ENCODE measurements at regions not wholly inside any gene's neighbourhood (a gene's known extent, or its start where the extent isn't known, plus 50 kb on each side); places are given as distances from the start of the nearest gene placed in this dataset.

GRCh38 chr9:92185096-92185495, 69.9 kb upstream of the SPTLC1 start:
- Histone ChIP-seq H3K27me3 (no peaks in the 10 kb centered on the region), H3K9me3 (no peaks in the 10 kb centered on the region), H3K36me3 (no peaks in the 10 kb centered on the region), H3K4me1 (no peaks in the 10 kb centered on the region), H3K4me3 (no peak overlapping the region), H3K27ac (no peak overlapping the region)
- no peak for DNase-seq (ENCODE audit: low spot score)
- TF ChIP-seq, protein P1, sequence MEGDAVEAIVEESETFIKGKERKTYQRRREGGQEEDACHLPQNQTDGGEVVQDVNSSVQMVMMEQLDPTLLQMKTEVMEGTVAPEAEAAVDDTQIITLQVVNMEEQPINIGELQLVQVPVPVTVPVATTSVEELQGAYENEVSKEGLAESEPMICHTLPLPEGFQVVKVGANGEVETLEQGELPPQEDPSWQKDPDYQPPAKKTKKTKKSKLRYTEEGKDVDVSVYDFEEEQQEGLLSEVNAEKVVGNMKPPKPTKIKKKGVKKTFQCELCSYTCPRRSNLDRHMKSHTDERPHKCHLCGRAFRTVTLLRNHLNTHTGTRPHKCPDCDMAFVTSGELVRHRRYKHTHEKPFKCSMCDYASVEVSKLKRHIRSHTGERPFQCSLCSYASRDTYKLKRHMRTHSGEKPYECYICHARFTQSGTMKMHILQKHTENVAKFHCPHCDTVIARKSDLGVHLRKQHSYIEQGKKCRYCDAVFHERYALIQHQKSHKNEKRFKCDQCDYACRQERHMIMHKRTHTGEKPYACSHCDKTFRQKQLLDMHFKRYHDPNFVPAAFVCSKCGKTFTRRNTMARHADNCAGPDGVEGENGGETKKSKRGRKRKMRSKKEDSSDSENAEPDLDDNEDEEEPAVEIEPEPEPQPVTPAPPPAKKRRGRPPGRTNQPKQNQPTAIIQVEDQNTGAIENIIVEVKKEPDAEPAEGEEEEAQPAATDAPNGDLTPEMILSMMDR (IDR thresholded peaks at IDR 0.05), result no peak

GRCh38 chr9:92184041-92184564, 68.9 kb upstream of the SPTLC1 start:
- no peaks in the 10 kb centered on the region for H3K9me3 ChIP-seq
- H3K4me3 ChIP-seq, result no peak overlapping the region
- TF ChIP-seq, protein P1 (IDR thresholded peaks at IDR 0.05), result no peak
- no peak overlapping the region for H3K27ac ChIP-seq
- H3K36me3 ChIP-seq, result no peaks in the 10 kb centered on the region
- DNase-seq (ENCODE audit: low spot score), result no peak
- no peaks in the 10 kb centered on the region for H3K4me1 ChIP-seq
- H3K27me3 ChIP-seq, result no peaks in the 10 kb centered on the region

DNA sequence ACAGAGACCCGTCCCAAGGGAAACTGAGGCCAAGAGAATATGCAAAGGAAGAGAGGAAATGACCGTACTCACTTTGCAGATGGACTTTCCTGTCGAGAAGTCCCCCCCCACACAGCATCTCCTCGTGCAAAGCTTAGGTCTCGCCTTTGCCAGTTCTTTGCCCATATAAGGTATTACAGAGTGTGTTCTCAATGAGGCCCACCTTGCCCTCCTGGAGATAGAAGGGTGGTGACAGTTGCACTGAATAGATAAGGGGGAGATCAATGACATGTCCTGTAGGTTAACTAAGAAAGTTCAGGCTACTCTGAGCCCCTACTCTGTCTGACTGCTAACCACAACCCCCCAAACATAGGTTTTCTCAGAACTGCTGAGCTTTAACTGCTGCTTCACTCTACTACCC, 68.2 kb upstream of the SPTLC1 start:
- no peaks in the 10 kb centered on the region for H3K9me3 ChIP-seq
- H3K4me3 ChIP-seq, result no peak overlapping the region
- no peaks in the 10 kb centered on the region for H3K36me3 ChIP-seq
- no peak for DNase-seq (ENCODE audit: low spot score)
- no peaks in the 10 kb centered on the region for H3K4me1 ChIP-seq
- no peaks in the 10 kb centered on the region for H3K27me3 ChIP-seq
- no peak overlapping the region for H3K27ac ChIP-seq
- TF ChIP-seq, protein P1 (IDR thresholded peaks at IDR 0.05), result no peak

- H3K9me3 ChIP-seq, result no peaks in the 10 kb centered on the region
- no peak overlapping the region for H3K27ac ChIP-seq
- DNase-seq (ENCODE audit: low spot score), result no peak
- no peaks in the 10 kb centered on the region for H3K36me3 ChIP-seq
- no peaks in the 10 kb centered on the region for H3K27me3 ChIP-seq
- TF ChIP-seq, protein P1 (IDR thresholded peaks at IDR 0.05), result no peak
- no peaks in the 10 kb centered on the region for H3K4me1 ChIP-seq
- no peak overlapping the region for H3K4me3 ChIP-seq
Measured at GRCh38 chr9:92181296-92181695, 66.1 kb upstream of the SPTLC1 start.

DNA sequence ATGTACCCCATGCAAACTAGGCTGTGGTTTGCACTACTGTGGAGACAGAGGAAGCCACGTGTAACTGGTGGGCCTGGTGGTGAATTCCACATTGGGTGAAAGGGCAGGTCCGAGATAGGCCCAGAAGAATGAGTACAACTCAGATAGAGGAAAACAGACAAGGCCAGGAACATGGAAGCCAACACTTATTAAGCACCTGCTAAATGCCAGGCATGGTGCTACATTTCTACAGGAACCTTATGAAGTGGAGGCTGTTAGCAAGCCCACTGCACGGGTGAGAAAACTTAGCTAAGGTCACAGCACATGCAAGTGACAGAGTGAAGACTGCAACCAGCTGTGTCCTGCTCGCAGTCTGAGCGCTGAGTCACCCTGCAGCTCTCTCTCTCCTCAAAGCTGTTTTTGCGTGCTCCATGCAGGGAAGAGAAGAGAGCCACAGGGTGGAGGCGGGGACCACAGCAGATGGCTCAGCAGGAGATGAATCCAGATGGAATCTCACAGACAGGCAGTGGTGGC, 65.5 kb upstream of the SPTLC1 start:
- no peak for DNase-seq (ENCODE audit: low spot score)
- Histone ChIP-seq H3K27ac (no peak overlapping the region), H3K4me3 (no peak overlapping the region), H3K36me3 (no peaks in the 10 kb centered on the region), H3K4me1 (no peaks in the 10 kb centered on the region), H3K27me3 (no peaks in the 10 kb centered on the region), H3K9me3 (no peaks in the 10 kb centered on the region)
- TF ChIP-seq, protein P1 (IDR thresholded peaks at IDR 0.05), result no peak

DNA sequence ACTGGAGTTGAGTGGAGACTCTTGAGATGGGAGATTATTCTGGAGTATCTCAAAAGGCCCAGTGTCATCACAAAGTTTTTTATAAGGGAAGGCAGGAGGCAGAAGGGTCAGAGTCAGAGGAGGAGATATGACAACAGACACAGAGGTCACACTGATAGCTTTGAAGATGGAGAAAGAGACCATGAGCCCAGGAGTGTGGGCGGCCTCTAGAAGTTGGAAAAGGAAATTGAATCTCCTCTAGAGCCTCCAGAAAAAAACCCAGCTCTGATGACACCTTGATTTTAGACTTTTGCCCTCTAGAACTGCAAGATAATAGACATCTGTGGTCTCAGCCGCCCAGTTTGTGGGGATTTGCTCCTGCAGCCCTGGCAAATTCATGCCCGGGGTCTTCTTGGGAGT, 64.8 kb upstream of the SPTLC1 start:
- no peak for DNase-seq (ENCODE audit: low spot score)
- Histone ChIP-seq H3K27ac (no peak overlapping the region), H3K4me3 (no peak overlapping the region), H3K9me3 (no peaks in the 10 kb centered on the region), H3K36me3 (no peaks in the 10 kb centered on the region), H3K4me1 (no peaks in the 10 kb centered on the region), H3K27me3 (no peaks in the 10 kb centered on the region)
- TF ChIP-seq, protein P1 (IDR thresholded peaks at IDR 0.05), result no peak

Data from right atrium auricular region (tissue), 2 donors.